Spinal cord (tissue), 9 donors: ENCODE measurements at regions not wholly inside any gene's neighbourhood (a gene's known extent, or its start where the extent isn't known, plus 50 kb on each side); places are given as distances from the start of the nearest gene placed in this dataset.
"Not testable (repeated sequence)": the region's sequence is repeated elsewhere in the genome, so short reads cannot be mapped to it uniquely, and the experiment has no call there.

Experiments used
- DNase-seq, 6 donors: peaks; one replicate each; pipeline versions ENCODE4 v3.0.0 to v3.0.0-alpha.2; 2013 to 2015; ENCODE audit warnings: low spot score in 6 of 6, low read depth in 4 of 6
- H3K27ac ChIP-seq: one replicate; pipeline ENCODE4 v1.5.1; 2013; ENCODE audit warnings: low read depth, low read length, control low read depth
- H3K27me3 ChIP-seq: one replicate; pipeline ENCODE4 v1.6.1; 2013; ENCODE audit warnings: low read length; ENCODE audit not compliant: control insufficient read depth, insufficient read depth
- H3K36me3 ChIP-seq: one replicate; pipeline ENCODE4 v1.6.1; 2013; ENCODE audit warnings: low read length; ENCODE audit not compliant: control insufficient read depth, insufficient read depth
- H3K4me1 ChIP-seq: one replicate; pipeline ENCODE4 v1.6.1; 2013; ENCODE audit warnings: low read length; ENCODE audit not compliant: control insufficient read depth, insufficient read depth
- H3K4me3 ChIP-seq: one replicate; pipeline ENCODE4 v1.5.1; 2013; ENCODE audit warnings: low read depth, low read length, control low read depth
- H3K9me3 ChIP-seq: one replicate; pipeline ENCODE4 v1.6.1; 2013; ENCODE audit warnings: low read length; ENCODE audit not compliant: control insufficient read depth, insufficient read depth
- WGBS: methylation state at CpG from one replicate; pipeline ENCODE4 v1.1.5; 2013; ENCODE audit warnings: missing lambda C conversion rate; ENCODE audit not compliant: insufficient coverage; 5-methylcytosine and 5-hydroxymethylcytosine counted together
- donor health status: healthy.

GRCh38 chr14:53273671-53274072 lies 120.5 kb upstream of the DDHD1 start:
- no peaks in the 10 kb centered on the region for H3K4me1 ChIP-seq
- WGBS: 94% methylated on average over 6 of the region's 6 CpGs
- DNase-seq: no peak
- no peaks in the 10 kb centered on the region for H3K36me3 ChIP-seq
- H3K27ac ChIP-seq: no peak overlapping the region
- no peaks in the 10 kb centered on the region for H3K27me3 ChIP-seq
- H3K4me3 ChIP-seq: no peak overlapping the region
- H3K9me3 ChIP-seq: no peaks in the 10 kb centered on the region

GRCh38 chr14:53265025-53265424 lies 111.9 kb upstream of the DDHD1 start:
- 100% methylated on average over 1 of the region's 4 CpGs for WGBS
- no peak for DNase-seq
- no peaks in the 10 kb centered on the region for H3K4me1 ChIP-seq

GRCh38 chr14:53260928-53261327 lies 107.8 kb upstream of the DDHD1 start:
- H3K27me3 ChIP-seq: no peaks in the 10 kb centered on the region
- no peak overlapping the region for H3K27ac ChIP-seq
- WGBS: 70% methylated on average over 2 of the region's 2 CpGs

More at GRCh38 chr14:53265025-53265424, 111.9 kb upstream of the DDHD1 start:
- peaks cover 1% of the 10 kb centered on the region for H3K9me3 ChIP-seq
- no peaks in the 10 kb centered on the region for H3K27me3 ChIP-seq
- H3K4me3 ChIP-seq: no peak overlapping the region
- H3K27ac ChIP-seq: no peak overlapping the region
- no peaks in the 10 kb centered on the region for H3K36me3 ChIP-seq

GRCh38 chr14:53260286-53260685 lies 107.2 kb upstream of the DDHD1 start:
- H3K27me3 ChIP-seq: no peaks in the 10 kb centered on the region
- H3K4me1 ChIP-seq: no peaks in the 10 kb centered on the region
- H3K27ac ChIP-seq: no peak overlapping the region
- no peak for DNase-seq
- no peaks in the 10 kb centered on the region for H3K36me3 ChIP-seq
- H3K9me3 ChIP-seq: peaks cover 6% of the 10 kb centered on the region
- 77% methylated on average over 4 of the region's 5 CpGs for WGBS
- no peak overlapping the region for H3K4me3 ChIP-seq

More at GRCh38 chr14:53260928-53261327, 107.8 kb upstream of the DDHD1 start:
- Histone ChIP-seq H3K4me3 (no peak overlapping the region), H3K9me3 (peaks cover 1% of the 10 kb centered on the region), H3K4me1 (no peaks in the 10 kb centered on the region), H3K36me3 (no peaks in the 10 kb centered on the region)
- DNase-seq: no peak

GRCh38 chr14:53252141-53252540 lies 99.0 kb upstream of the DDHD1 start:
- H3K27me3 ChIP-seq: no peaks in the 10 kb centered on the region
- DNase-seq: no peak
- no peak overlapping the region for H3K4me3 ChIP-seq
- no CpG with 5 or more reads among the region's 1 CpG for WGBS
- no peak overlapping the region for H3K27ac ChIP-seq
- H3K9me3 ChIP-seq: peaks cover 6% of the 10 kb centered on the region
- H3K36me3 ChIP-seq: no peaks in the 10 kb centered on the region
- no peaks in the 10 kb centered on the region for H3K4me1 ChIP-seq

GRCh38 chr14:53249059-53249458 lies 95.9 kb upstream of the DDHD1 start:
- WGBS: no CpG with 5 or more reads among the region's 1 CpG
- Histone ChIP-seq H3K27me3 (no peaks in the 10 kb centered on the region), H3K9me3 (peaks cover under 1% of the 10 kb centered on the region), H3K36me3 (no peaks in the 10 kb centered on the region), H3K4me3 (no peak overlapping the region), H3K4me1 (no peaks in the 10 kb centered on the region), H3K27ac (no peak overlapping the region)
- no peak for DNase-seq

GRCh38 chr14:53247596-53248370 lies 94.7 kb upstream of the DDHD1 start:
- Histone ChIP-seq H3K27me3 (no peaks in the 10 kb centered on the region), H3K4me3 (no peak overlapping the region), H3K27ac (no peak overlapping the region), H3K4me1 (no peaks in the 10 kb centered on the region), H3K36me3 (no peaks in the 10 kb centered on the region), H3K9me3 (peaks cover 3% of the 10 kb centered on the region)
- DNase-seq: no peak
- 82% methylated on average over 4 of the region's 4 CpGs for WGBS

GRCh38 chr14:53242898-53243297 lies 89.8 kb upstream of the DDHD1 start:
- H3K9me3 ChIP-seq, H3K4me3 ChIP-seq, H3K4me1 ChIP-seq, H3K36me3 ChIP-seq, H3K27ac ChIP-seq, H3K27me3 ChIP-seq, DNase-seq: not testable (repeated sequence)
- WGBS: 100% methylated on average over 3 of the region's 3 CpGs

- no peaks in the 10 kb centered on the region for H3K9me3 ChIP-seq
- no peaks in the 10 kb centered on the region for H3K4me1 ChIP-seq
- no peaks in the 10 kb centered on the region for H3K36me3 ChIP-seq
- H3K27me3 ChIP-seq: no peaks in the 10 kb centered on the region
- H3K27ac ChIP-seq: no peak overlapping the region
- no peak for DNase-seq
- 100% methylated on average over 1 of the region's 1 CpG for WGBS
- no peak overlapping the region for H3K4me3 ChIP-seq
Observed at GRCh38 chr14:53237488-53237887, 84.4 kb upstream of the DDHD1 start.

GRCh38 chr14:53236708-53237107 lies 83.6 kb upstream of the DDHD1 start:
- H3K36me3 ChIP-seq: no peaks in the 10 kb centered on the region
- H3K4me3 ChIP-seq: no peak overlapping the region
- H3K4me1 ChIP-seq: no peaks in the 10 kb centered on the region
- H3K27me3 ChIP-seq: no peaks in the 10 kb centered on the region
- no peaks in the 10 kb centered on the region for H3K9me3 ChIP-seq
- H3K27ac ChIP-seq: no peak overlapping the region
- 83% methylated on average over 1 of the region's 3 CpGs for WGBS
- no peak for DNase-seq
